SK-N-SH (cell line): ENCODE measurements at regions not wholly inside any gene's neighbourhood (a gene's known extent, or its start where the extent isn't known, plus 50 kb on each side); places are given as distances from the start of the nearest gene placed in this dataset.

Experiments used
- CTCF ChIP-seq: fragments of 200-600 bp; sonication (generic); IDR thresholded peaks from 2 replicates; pipeline ENCODE4 v1.6.1; 2017; ENCODE audit warnings: antibody characterized with exemption, mild to moderate bottlenecking, moderate library complexity
- EP300 ChIP-seq, 2 experiments: IDR thresholded peaks; 2 replicates each; pipeline versions ENCODE4 v1.4.0 to v1.6.1; 2012; ENCODE audit warnings: borderline replicate concordance in 1 of 2, low read depth in 1 of 2, low read length in 1 of 2
- MAX ChIP-seq: IDR thresholded peaks from 2 replicates; pipeline ENCODE4 v1.4.0; 2012; ENCODE audit warnings: low read depth
- NRF1 ChIP-seq: IDR thresholded peaks from 2 replicates; pipeline ENCODE4 v1.6.1; 2012; ENCODE audit warnings: low read depth, mild to moderate bottlenecking, low read length
- TEAD4 ChIP-seq: IDR thresholded peaks from 2 replicates; pipeline ENCODE4 v1.4.0; 2012; ENCODE audit warnings: mild to moderate bottlenecking, borderline replicate concordance; ENCODE audit not compliant: insufficient read depth
- USF1 ChIP-seq: IDR thresholded peaks from 2 replicates; pipeline ENCODE4 v1.4.0; 2012; ENCODE audit warnings: low read depth, borderline replicate concordance

GRCh38 chr1:21351901-21352300, 61.6 kb upstream of the ECE1 start:
- TF ChIP-seq USF1 = no peak
- no peak for TF ChIP-seq MAX
- no peak for TF ChIP-seq TEAD4
- no peak for TF ChIP-seq EP300 (IDR thresholded peaks at IDR 0.05; ENCODE audit: borderline replicate concordance in 1 of 2, low read depth in 1 of 2, low read length in 1 of 2)
- no peak for TF ChIP-seq NRF1
- no peak for TF ChIP-seq CTCF
